Lung (tissue), 11 donors: ENCODE measurements at regions not wholly inside any gene's neighbourhood (a gene's known extent, or its start where the extent isn't known, plus 50 kb on each side); places are given as distances from the start of the nearest gene placed in this dataset.

Experiments
- ATAC-seq: fragments of 200-7000 bp; cut with Tn5 transposase; one replicate; pipeline ENCODE4 v1.9.1; 2020; ENCODE audit warnings: moderate number of reproducible peaks; ENCODE audit not compliant: insufficient read depth, low FRiP score
- DNase-seq, 3 donors: peaks; one replicate each; pipeline ENCODE4 v3.0.0-alpha.2; 2013 to 2017
- H3K27ac ChIP-seq, 2 donors: one replicate each; pipeline ENCODE4 v1.5.1; 2013; ENCODE audit warnings: mild to moderate bottlenecking in 2 of 2, moderate library complexity in 2 of 2, control low read depth in 1 of 2, inconsistent platforms in 1 of 2, low read depth in 1 of 2, low read length in 1 of 2
- H3K27me3 ChIP-seq, 3 donors: one replicate each; pipeline ENCODE4 v1.5.1; 2013; ENCODE audit warnings: low read length in 2 of 3; ENCODE audit not compliant: control insufficient read depth in 3 of 3, insufficient read depth in 3 of 3
- H3K36me3 ChIP-seq, 4 donors: one replicate each; pipeline ENCODE4 v1.5.1; 2013; ENCODE audit warnings: low read length in 4 of 4, mild to moderate bottlenecking in 1 of 4, moderate library complexity in 1 of 4; ENCODE audit not compliant: control insufficient read depth in 4 of 4, insufficient read depth in 4 of 4
- H3K4me1 ChIP-seq, 5 donors: one replicate each; pipeline ENCODE4 v1.5.1; 2013; ENCODE audit warnings: low read length in 5 of 5, mild to moderate bottlenecking in 2 of 5, moderate library complexity in 1 of 5; ENCODE audit not compliant: control insufficient read depth in 5 of 5, insufficient read depth in 5 of 5
- H3K4me3 ChIP-seq: one replicate; pipeline ENCODE4 v1.5.1; 2013; ENCODE audit warnings: mild to moderate bottlenecking, control low read depth, moderate library complexity
- H3K9ac ChIP-seq, 2 donors: one replicate each; pipeline ENCODE4 v1.5.1; 2013; ENCODE audit warnings: low read length in 2 of 2, control low read depth in 1 of 2; ENCODE audit not compliant: insufficient read depth in 1 of 2
- H3K9me3 ChIP-seq, 4 donors: one replicate each; pipeline ENCODE4 v1.5.1; 2013; ENCODE audit warnings: low read length in 3 of 4, mild to moderate bottlenecking in 1 of 4, moderate library complexity in 1 of 4; ENCODE audit not compliant: control insufficient read depth in 4 of 4, insufficient read depth in 3 of 4
- CTCF ChIP-seq: IDR thresholded peaks from 2 replicates; pipeline ENCODE4 v1.5.1; 2012; ENCODE audit warnings: mild to moderate bottlenecking; ENCODE audit errors: control extremely low read depth, extremely low read depth
- WGBS, 2 donors: extraction: QIAGEN DNeasy Blood & Tissue Kit; methylation state at CpG; one replicate each; pipeline ENCODE4 v1.1.7; 2013; 5-methylcytosine and 5-hydroxymethylcytosine counted together
- donor health status: control.
- donor health status: control.
- donor health status: Bipolar disorder and iron deficiency.
- donor health status: healthy.
- donor health status: DM: yes; HTN: yes; CAD: no.

GRCh38 chr3:34073961-34074360 lies 275.5 kb downstream of the PDCD6IP start:
- 91 to 96% methylated on average over 1 of the region's 1 CpG for WGBS, 2 donors
- no peak overlapping the region for H3K4me3 ChIP-seq
- H3K4me1 ChIP-seq = no peaks in the 10 kb centered on the region
- no peaks in the 10 kb centered on the region for H3K27me3 ChIP-seq
- ATAC-seq = no peak
- H3K9me3 ChIP-seq = peaks cover 0 to 4% (median 0%) of the 10 kb centered on the region in 4 donors
- no peak for DNase-seq
- no peak overlapping the region for H3K9ac ChIP-seq
- no peak overlapping the region for H3K27ac ChIP-seq
- H3K36me3 ChIP-seq = no peaks in the 10 kb centered on the region
- TF ChIP-seq CTCF = no peak

GRCh38 chr3:34075975-34076374 lies 277.5 kb downstream of the PDCD6IP start:
- Histone ChIP-seq H3K27me3 (no peaks in the 10 kb centered on the region), H3K9ac (no peak overlapping the region), H3K27ac (no peak overlapping the region), H3K4me3 (no peak overlapping the region), H3K36me3 (no peaks in the 10 kb centered on the region), H3K4me1 (no peaks in the 10 kb centered on the region), H3K9me3 (peaks cover 0 to 4% (median 0%) of the 10 kb centered on the region in 4 donors)
- DNase-seq (no peak), ATAC-seq (no peak)
- 79 to 94% methylated on average over 8 of the region's 8 CpGs for WGBS, 2 donors
- TF ChIP-seq CTCF = no peak

GRCh38 chr3:34077417-34078195 lies 279.2 kb downstream of the PDCD6IP start:
- TF ChIP-seq CTCF = no peak
- Histone ChIP-seq H3K36me3 (no peaks in the 10 kb centered on the region), H3K9me3 (peaks cover 0 to 4% (median 0%) of the 10 kb centered on the region in 4 donors), H3K27ac (no peak overlapping the region), H3K4me3 (no peak overlapping the region), H3K9ac (no peak overlapping the region), H3K27me3 (no peaks in the 10 kb centered on the region), H3K4me1 (no peaks in the 10 kb centered on the region)
- DNase-seq (no peak), ATAC-seq (no peak)
- WGBS, 2 donors = 83 to 88% methylated on average over 13 of the region's 13 CpGs
